Suprapubic skin (tissue), 4 donors: ENCODE measurements at regions not wholly inside any gene's neighbourhood (a gene's known extent, or its start where the extent isn't known, plus 50 kb on each side); places are given as distances from the start of the nearest gene placed in this dataset.

ENCODE experiments used
- DNase-seq, 2 donors: peaks; one replicate each; pipeline ENCODE4 v3.0.0-alpha.2; 2019; ENCODE audit warnings: low spot score in 2 of 2
- H3K27ac ChIP-seq: fragments of 200-600 bp; sonication (generic); one replicate; pipeline ENCODE4 v1.5.1; 2019
- H3K27me3 ChIP-seq: fragments of 200-600 bp; sonication (generic); one replicate; pipeline ENCODE4 v1.5.1; 2019
- H3K36me3 ChIP-seq: fragments of 200-600 bp; sonication (generic); one replicate; pipeline ENCODE4 v1.5.1; 2019
- H3K4me1 ChIP-seq: fragments of 200-600 bp; sonication (generic); one replicate; pipeline ENCODE4 v1.5.1; 2019
- H3K4me3 ChIP-seq: fragments of 200-600 bp; sonication (generic); one replicate; pipeline ENCODE4 v1.5.1; 2019; ENCODE audit warnings: mild to moderate bottlenecking
- H3K9me3 ChIP-seq: fragments of 200-600 bp; sonication (generic); one replicate; pipeline ENCODE4 v1.5.1; 2019
- EP300 ChIP-seq: sonication (generic); formaldehyde crosslinking; IDR thresholded peaks from one replicate; pipeline ENCODE4 v1.6.1; 2017; ENCODE audit warnings: antibody characterized with exemption
- POLR2A ChIP-seq, 2 donors: fragments of 450-650 bp; IDR thresholded peaks; one replicate each; pipeline ENCODE4 v1.6.1; 2017; ENCODE audit warnings: antibody characterized with exemption in 2 of 2, mild to moderate bottlenecking in 2 of 2, moderate library complexity in 2 of 2
- POLR2AphosphoS5 ChIP-seq, 3 donors: sonication (generic); formaldehyde crosslinking; IDR thresholded peaks; one replicate each; pipeline ENCODE4 v1.6.1; 2017; ENCODE audit warnings: antibody characterized with exemption in 3 of 3
- WGBS: methylation state at CpG from one replicate; pipeline ENCODE4 v1.1.5; 2018; 5-methylcytosine and 5-hydroxymethylcytosine counted together
- TF ChIP-seq, protein P1 (sequence below), 2 donors: fragments of 200-600 bp in 1 of 2; fragments of 450-650 bp in 1 of 2; sonication (generic) in 1 of 2; IDR thresholded peaks; one replicate each; pipeline ENCODE4 v1.5.1; 2016 to 2019; ENCODE audit warnings: antibody characterized with exemption in 2 of 2, mild to moderate bottlenecking in 1 of 2, moderate library complexity in 1 of 2

DNA sequence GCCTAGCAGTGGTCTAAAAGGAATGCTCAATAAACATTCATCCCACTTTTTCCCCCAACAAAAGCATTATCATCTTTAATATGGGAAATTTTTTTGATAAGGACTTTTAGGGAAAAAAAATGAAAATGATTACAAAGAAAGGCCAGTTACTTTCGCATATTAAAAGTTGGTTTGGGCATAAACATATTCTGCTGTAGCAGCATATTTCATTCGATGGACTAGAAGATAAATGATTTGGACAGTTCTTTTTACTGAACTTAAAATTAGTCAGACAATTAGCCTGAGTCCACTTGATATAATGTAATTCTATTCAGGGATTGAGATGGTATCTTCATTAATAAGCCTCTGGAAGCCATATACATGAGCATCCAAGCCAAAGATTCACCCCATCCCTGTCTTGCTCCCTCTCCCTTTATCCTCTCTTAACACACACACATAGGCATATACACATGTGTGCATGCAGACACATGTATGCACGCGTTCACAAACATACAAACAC lies 299.1 kb downstream of the NUAK1 start:
- Histone ChIP-seq H3K27me3 (no peaks in the 10 kb centered on the region), H3K4me3 (no peak overlapping the region), H3K36me3 (no peaks in the 10 kb centered on the region), H3K9me3 (no peaks in the 10 kb centered on the region), H3K27ac (no peak overlapping the region), H3K4me1 (no peaks in the 10 kb centered on the region)
- WGBS = 92% methylated on average over 4 of the region's 4 CpGs
- TF ChIP-seq, protein P1, sequence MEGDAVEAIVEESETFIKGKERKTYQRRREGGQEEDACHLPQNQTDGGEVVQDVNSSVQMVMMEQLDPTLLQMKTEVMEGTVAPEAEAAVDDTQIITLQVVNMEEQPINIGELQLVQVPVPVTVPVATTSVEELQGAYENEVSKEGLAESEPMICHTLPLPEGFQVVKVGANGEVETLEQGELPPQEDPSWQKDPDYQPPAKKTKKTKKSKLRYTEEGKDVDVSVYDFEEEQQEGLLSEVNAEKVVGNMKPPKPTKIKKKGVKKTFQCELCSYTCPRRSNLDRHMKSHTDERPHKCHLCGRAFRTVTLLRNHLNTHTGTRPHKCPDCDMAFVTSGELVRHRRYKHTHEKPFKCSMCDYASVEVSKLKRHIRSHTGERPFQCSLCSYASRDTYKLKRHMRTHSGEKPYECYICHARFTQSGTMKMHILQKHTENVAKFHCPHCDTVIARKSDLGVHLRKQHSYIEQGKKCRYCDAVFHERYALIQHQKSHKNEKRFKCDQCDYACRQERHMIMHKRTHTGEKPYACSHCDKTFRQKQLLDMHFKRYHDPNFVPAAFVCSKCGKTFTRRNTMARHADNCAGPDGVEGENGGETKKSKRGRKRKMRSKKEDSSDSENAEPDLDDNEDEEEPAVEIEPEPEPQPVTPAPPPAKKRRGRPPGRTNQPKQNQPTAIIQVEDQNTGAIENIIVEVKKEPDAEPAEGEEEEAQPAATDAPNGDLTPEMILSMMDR (IDR thresholded peaks at IDR 0.05) = no peak
- no peak for TF ChIP-seq POLR2AphosphoS5 (IDR thresholded peaks at IDR 0.05)
- no peak for TF ChIP-seq EP300
- TF ChIP-seq POLR2A (IDR thresholded peaks at IDR 0.05) = no peak
- DNase-seq = no peak

DNA sequence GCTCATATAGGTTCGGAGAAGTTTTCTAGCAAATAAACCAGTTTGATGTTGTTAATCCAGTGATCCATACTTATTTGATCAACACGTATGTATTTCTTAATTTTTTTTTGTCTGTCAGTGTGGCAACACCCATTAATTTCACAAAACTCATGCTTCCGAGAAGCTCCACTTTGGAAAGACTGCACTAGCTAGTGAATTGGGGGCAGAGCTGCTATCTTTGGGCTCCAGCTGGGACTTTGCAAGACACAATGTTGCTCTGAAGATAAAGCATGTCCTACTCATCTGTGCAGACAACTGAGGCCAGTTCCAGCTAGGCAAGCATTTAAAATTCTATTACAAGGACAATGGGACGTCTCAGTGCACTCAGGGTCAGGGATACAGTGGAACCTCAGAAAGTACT lies 298.4 kb downstream of the NUAK1 start:
- DNase-seq = no peak
- H3K27me3 ChIP-seq = no peaks in the 10 kb centered on the region
- WGBS = 95% methylated on average over 4 of the region's 4 CpGs

DNA sequence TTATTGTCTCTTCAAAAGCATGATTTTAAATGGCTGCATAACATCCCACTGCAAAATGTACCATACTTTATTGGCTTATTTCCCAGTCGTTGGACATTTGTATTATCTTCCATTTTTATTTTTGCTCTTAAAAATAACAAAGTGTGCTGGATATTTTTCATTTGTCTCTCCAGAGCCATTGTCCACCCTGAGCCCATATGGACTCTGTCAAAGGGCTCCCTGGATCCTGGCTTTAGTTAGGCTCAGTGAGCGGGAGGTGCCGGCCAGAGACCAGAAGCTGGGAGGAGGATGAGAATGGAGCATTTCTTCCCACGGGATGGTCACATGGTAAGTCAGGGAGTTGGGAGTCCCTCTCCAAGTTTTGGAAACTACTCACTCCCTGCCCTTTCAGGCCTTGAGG lies 296.9 kb downstream of the NUAK1 start:
- TF ChIP-seq, protein P1 (IDR thresholded peaks at IDR 0.05) = no peak
- TF ChIP-seq EP300 = no peak
- TF ChIP-seq POLR2A (IDR thresholded peaks at IDR 0.05) = no peak
- TF ChIP-seq POLR2AphosphoS5 (IDR thresholded peaks at IDR 0.05) = no peak
- H3K27me3 ChIP-seq = no peaks in the 10 kb centered on the region
- H3K36me3 ChIP-seq = no peaks in the 10 kb centered on the region
- H3K4me3 ChIP-seq = no peak overlapping the region
- no peaks in the 10 kb centered on the region for H3K4me1 ChIP-seq
- WGBS = 78% methylated on average over 4 of the region's 4 CpGs
- H3K9me3 ChIP-seq = no peaks in the 10 kb centered on the region
- no peak overlapping the region for H3K27ac ChIP-seq
- DNase-seq = no peak

More for the DNA sequence above, 298.4 kb downstream of the NUAK1 start:
- no peaks in the 10 kb centered on the region for H3K4me1 ChIP-seq
- no peak overlapping the region for H3K27ac ChIP-seq
- no peak overlapping the region for H3K4me3 ChIP-seq
- H3K36me3 ChIP-seq = no peaks in the 10 kb centered on the region
- TF ChIP-seq POLR2A (IDR thresholded peaks at IDR 0.05) = no peak
- TF ChIP-seq, protein P1 (IDR thresholded peaks at IDR 0.05) = no peak
- no peak for TF ChIP-seq POLR2AphosphoS5 (IDR thresholded peaks at IDR 0.05)
- TF ChIP-seq EP300 = no peak
- no peaks in the 10 kb centered on the region for H3K9me3 ChIP-seq

DNA sequence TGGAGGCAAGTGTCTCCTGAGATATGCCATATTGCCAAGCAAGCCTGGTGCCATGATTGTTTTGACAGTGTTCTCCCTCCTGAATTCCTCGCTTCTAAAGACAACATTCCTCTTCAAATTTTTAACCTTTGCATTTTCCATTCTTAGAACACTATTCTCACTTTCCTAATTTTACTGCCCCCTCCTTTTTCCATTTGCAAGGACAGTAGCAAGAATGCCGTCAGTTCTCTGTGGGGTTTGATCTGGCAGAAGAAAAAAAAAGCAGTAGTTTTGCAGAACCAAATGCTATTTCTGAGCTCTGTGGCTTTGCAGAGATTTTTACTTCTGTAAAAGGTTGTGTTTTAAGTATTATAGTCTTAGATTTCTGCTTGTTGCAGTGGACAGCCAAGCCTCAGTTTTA lies 295.2 kb downstream of the NUAK1 start:
- H3K9me3 ChIP-seq = no peaks in the 10 kb centered on the region
- no peaks in the 10 kb centered on the region for H3K36me3 ChIP-seq
- no peak for DNase-seq
- H3K27ac ChIP-seq = no peak overlapping the region
- no peaks in the 10 kb centered on the region for H3K4me1 ChIP-seq
- no peak overlapping the region for H3K4me3 ChIP-seq
- TF ChIP-seq POLR2A (IDR thresholded peaks at IDR 0.05) (no peak), POLR2AphosphoS5 (IDR thresholded peaks at IDR 0.05) (no peak)
- TF ChIP-seq, protein P1 (IDR thresholded peaks at IDR 0.05) = no peak
- WGBS = 67% methylated on average over 2 of the region's 2 CpGs
- no peaks in the 10 kb centered on the region for H3K27me3 ChIP-seq

DNA sequence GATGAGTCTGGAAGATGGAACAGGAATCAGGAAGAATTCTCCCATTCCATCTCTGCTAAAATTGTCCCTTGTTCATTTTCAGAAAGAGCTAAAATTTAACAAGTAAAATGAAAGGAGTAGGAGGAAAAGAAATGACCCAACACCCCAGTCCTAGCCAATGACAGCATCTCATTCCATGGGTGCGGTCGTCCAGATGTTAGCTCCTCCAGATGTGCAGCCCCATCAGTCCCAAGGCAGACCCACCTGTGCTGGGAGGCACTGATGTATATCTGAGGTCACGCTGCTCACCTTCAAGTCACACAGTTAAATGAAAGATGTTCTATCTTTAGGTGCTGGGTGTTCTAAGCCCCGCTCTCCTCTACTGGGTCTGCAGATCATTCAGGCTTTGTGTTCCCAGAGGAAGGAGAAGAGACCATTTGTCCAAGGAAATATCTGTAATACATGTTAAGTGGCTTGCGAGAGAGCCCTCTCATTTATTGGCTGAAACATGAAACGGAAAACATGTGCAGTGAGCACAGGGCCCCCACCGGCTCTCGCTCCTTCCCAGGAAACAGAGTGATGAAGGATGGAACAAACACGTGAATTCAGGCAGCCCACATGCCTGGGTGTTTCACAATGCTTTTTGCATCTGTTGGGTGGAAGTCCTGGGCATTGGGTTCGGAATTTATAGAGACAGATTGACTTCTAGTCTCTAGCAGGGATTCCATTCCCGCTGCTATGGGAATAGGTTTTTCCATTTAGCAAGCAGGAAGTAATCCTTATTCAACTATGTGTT lies 294.6 kb downstream of the NUAK1 start:
- H3K4me1 ChIP-seq = no peaks in the 10 kb centered on the region
- 70% methylated on average over 11 of the region's 11 CpGs for WGBS
- TF ChIP-seq POLR2AphosphoS5 (IDR thresholded peaks at IDR 0.05) (no peak), EP300 (no peak), POLR2A (IDR thresholded peaks at IDR 0.05) (no peak)
- TF ChIP-seq, protein P1 (IDR thresholded peaks at IDR 0.05) = no peak
- no peak overlapping the region for H3K4me3 ChIP-seq
- H3K27me3 ChIP-seq = no peaks in the 10 kb centered on the region
- H3K9me3 ChIP-seq = no peaks in the 10 kb centered on the region
- peak in 1 of 2 donors; percentile 71 for DNase-seq
- no peak overlapping the region for H3K27ac ChIP-seq
- no peaks in the 10 kb centered on the region for H3K36me3 ChIP-seq
